Panc1 (cell line): ENCODE measurements at regions not wholly inside any gene's neighbourhood (a gene's known extent, or its start where the extent isn't known, plus 50 kb on each side); places are given as distances from the start of the nearest gene placed in this dataset.

ENCODE experiments used
- ATAC-seq: fragments of 200-7000 bp; cut with Tn5 transposase; 2 replicates; pipeline ENCODE4 v1.9.1; 2020; ENCODE audit warnings: mild to moderate bottlenecking, moderate library complexity
- BruUV-seq: library from RNA; stranded (reverse); fragments of 400-500 nt; replicated peaks from 2 replicates; lab custom pipeline; 2021; lab: Mats Ljungman, UMichigan
- CTCF ChIA-PET: fragments of 300-600 bp; sonication (Branson Sonifier 250); formaldehyde crosslinking; loops from one replicate; lab custom pipeline; 2022; ENCODE audit warnings: antibody characterized with exemption; lab: Charles Lee
- POLR2A ChIA-PET: fragments of 300-600 bp; sonication (Branson Sonifier 250); formaldehyde crosslinking; loops from one replicate; lab custom pipeline; 2022; ENCODE audit warnings: antibody characterized with exemption; lab: Charles Lee
- DNase-seq: peaks from one replicate; pipeline ENCODE4 v3.0.0-alpha.2; 2010; ENCODE audit warnings: low read depth, low spot score
- H3K27ac ChIP-seq: 2 replicates; pipeline ENCODE4 v1.5.1; 2011; ENCODE audit warnings: mild to moderate bottlenecking, low read length, inconsistent platforms
- H3K27me3 ChIP-seq: fragments of 200-500 bp; sonication (Bioruptor generic); 2 replicates; pipeline ENCODE4 v1.6.0; 2014; ENCODE audit warnings: low read length, inconsistent platforms; ENCODE audit not compliant: control insufficient read depth, insufficient read depth
- H3K36me3 ChIP-seq: fragments of 200-500 bp; sonication (Bioruptor generic); 2 replicates; pipeline ENCODE4 v1.5.1; 2014; ENCODE audit warnings: inconsistent platforms, mild to moderate bottlenecking, low read length, moderate library complexity; ENCODE audit not compliant: control insufficient read depth, insufficient read depth
- H3K4me1 ChIP-seq: 2 replicates; pipeline ENCODE4 v1.5.1; 2011; ENCODE audit warnings: inconsistent platforms, mild to moderate bottlenecking, low read length, moderate library complexity; ENCODE audit not compliant: control insufficient read depth, insufficient read depth
- H3K4me3 ChIP-seq, 2 experiments: 2 replicates each; pipeline ENCODE4 v1.5.1; 2011 to 2012; ENCODE audit warnings: low read depth in 2 of 2, low read length in 2 of 2, mild to moderate bottlenecking in 2 of 2, inconsistent platforms in 1 of 2, moderate library complexity in 1 of 2
- H3K9me3 ChIP-seq: fragments of 200-500 bp; sonication (Bioruptor generic); 2 replicates; pipeline ENCODE4 v1.5.1; 2014; ENCODE audit warnings: low read depth, mild to moderate bottlenecking, inconsistent platforms, low read length, moderate library complexity; ENCODE audit not compliant: control insufficient read depth, insufficient read depth
- CTCF ChIP-seq: fragments of 450-650 bp; IDR thresholded peaks from 2 replicates; pipeline ENCODE4 v1.5.1; 2017; ENCODE audit warnings: mild to moderate bottlenecking
- POLR2AphosphoS5 ChIP-seq: IDR thresholded peaks from 2 replicates; pipeline ENCODE4 v1.6.1; 2012; ENCODE audit warnings: mild to moderate bottlenecking, low read depth, low read length, moderate library complexity
- REST ChIP-seq, 2 experiments: IDR thresholded peaks; 2 replicates each; pipeline ENCODE4 v1.6.1; 2011 to 2012; ENCODE audit warnings: low read depth in 2 of 2, control low read depth in 1 of 2, low read length in 1 of 2, mild to moderate bottlenecking in 1 of 2, moderate library complexity in 1 of 2; ENCODE audit not compliant: insufficient read depth in 1 of 2
- SIN3A ChIP-seq: IDR thresholded peaks from 2 replicates; pipeline ENCODE4 v1.6.1; 2012; ENCODE audit warnings: low read depth, mild to moderate bottlenecking, low read length, moderate library complexity, borderline replicate concordance; ENCODE audit not compliant: insufficient read depth
- TCF7L2 ChIP-seq: IDR thresholded peaks from 2 replicates; pipeline ENCODE4 v1.6.1; 2011; ENCODE audit warnings: mild to moderate bottlenecking, low read depth, low read length, inconsistent platforms
- in situ Hi-C: cut with HindIII; loops from 2 replicates; pipeline ENCODE4 v1.10.0; 2016; ENCODE audit warnings: low sequenced_read_pairs, low pct_unique_long_range_greater_than_20kb
- intact Hi-C: fragments of 100-400 bp; cut with micrococcal nuclease; formaldehyde crosslinking; loops from one replicate; pipeline ENCODE4 v1.10.0; 2022; ENCODE audit not compliant: unreplicated experiment

GRCh38 chr18:4636967-4637366 lies 181.9 kb upstream of the DLGAP1 start:
- Histone ChIP-seq H3K27ac (no peak overlapping the region), H3K36me3 (no peaks in the 10 kb centered on the region), H3K4me3 (no peak overlapping the region), H3K9me3 (no peaks in the 10 kb centered on the region), H3K27me3 (no peaks in the 10 kb centered on the region), H3K4me1 (no peaks in the 10 kb centered on the region)
- DNase-seq: no peak
- ChIA-PET POLR2A (no interaction called here), CTCF (no interaction called here)
- in situ Hi-C loops: no loop called here
- no TSS peak for BruUV-seq
- no peak for ATAC-seq
- intact Hi-C loops: no loop called here
- TF ChIP-seq TCF7L2 (no peak), REST (IDR thresholded peaks at IDR 0.05; ENCODE audit: insufficient read depth in 1 of 2, low read depth in 2 of 2, low read length in 1 of 2) (no peak), SIN3A (no peak), CTCF (no peak), POLR2AphosphoS5 (no peak)

- Histone ChIP-seq H3K4me1 (no peaks in the 10 kb centered on the region), H3K27ac (no peak overlapping the region), H3K4me3 (no peak overlapping the region), H3K9me3 (no peaks in the 10 kb centered on the region), H3K27me3 (no peaks in the 10 kb centered on the region), H3K36me3 (no peaks in the 10 kb centered on the region)
- in situ Hi-C loops (no loop called here), intact Hi-C loops (no loop called here)
- POLR2A ChIA-PET: no interaction called here
- CTCF ChIA-PET: no interaction called here
- BruUV-seq: no TSS peak
- TF ChIP-seq REST (IDR thresholded peaks at IDR 0.05; ENCODE audit: insufficient read depth in 1 of 2, low read depth in 2 of 2, low read length in 1 of 2) (no peak), CTCF (no peak), SIN3A (no peak), POLR2AphosphoS5 (no peak), TCF7L2 (no peak)
- DNase-seq: no peak
- ATAC-seq: no peak
Observed at GRCh38 chr18:4631239-4631638, 176.1 kb upstream of the DLGAP1 start.
